ENCODE measurements at regions not wholly inside any gene's neighbourhood (a gene's known extent, or its start where the extent isn't known, plus 50 kb on each side); places are given as distances from the start of the nearest gene placed in this dataset.

DNA sequence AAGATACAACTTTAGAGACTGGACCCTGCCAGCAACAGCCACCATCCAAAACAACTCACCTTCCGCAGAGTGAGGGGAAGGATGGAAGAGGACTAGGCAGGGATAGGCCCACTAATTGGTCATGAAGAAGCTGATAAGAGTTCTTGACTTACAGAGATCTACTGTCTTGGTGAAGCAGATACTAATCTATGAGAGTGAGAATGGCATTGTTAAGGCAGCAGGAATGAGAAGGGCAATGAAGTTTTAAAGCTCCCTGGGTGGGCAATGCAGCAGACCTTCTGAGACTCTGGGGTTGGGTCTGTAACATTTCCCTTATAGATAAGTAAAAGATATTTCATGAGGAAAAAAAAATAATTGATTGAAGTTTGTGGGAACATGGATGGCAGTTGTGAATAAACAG is 63.7 kb downstream of the KLF12 start:
- ChIA-PET CTCF (no interaction called here), POLR2A (no interaction called here), RAD21 (ENCODE audit: low non-redundant PET in 1 of 2, low total read pairs in 2 of 2, uncharacterized antibody in 2 of 2, unreplicated experiment in 2 of 2) (no interaction called here)
- DNase-seq (ENCODE audit: low read depth, low spot score) (no peak), ATAC-seq (no peak)
- H3K9me2 ChIP-seq (ENCODE audit: insufficient read depth): no peaks in the 10 kb centered on the region
- no peak overlapping the region for H3K27ac ChIP-seq (ENCODE audit: low read depth, low read length)
- H3K9me3 ChIP-seq (ENCODE audit: control insufficient read depth in 1 of 2, insufficient read depth in 1 of 2, low read depth in 1 of 2, low read length in 2 of 2): no peaks in the 10 kb centered on the region
- intact Hi-C loops (cut with micrococcal nuclease): no loop called here
- no peak overlapping the region for H2AFZ ChIP-seq (ENCODE audit: low read depth, low read length, poor library complexity, severe bottlenecking)
- H3K4me2 ChIP-seq (ENCODE audit: low read length): no peak overlapping the region
- no peaks in the 10 kb centered on the region for H4K20me1 ChIP-seq (ENCODE audit: insufficient read depth)
- no peaks in the 10 kb centered on the region for H3K4me1 ChIP-seq (ENCODE audit: control insufficient read depth in 1 of 2, insufficient read depth in 2 of 2, low read length in 2 of 2)
- BruUV-seq (replicated peaks): no TSS peak
- H3K27me3 ChIP-seq (ENCODE audit: insufficient read depth, low read length): no peaks in the 10 kb centered on the region
- H3K36me3 ChIP-seq (ENCODE audit: control insufficient read depth in 1 of 2, insufficient read depth in 2 of 2, low read length in 2 of 2): no peaks in the 10 kb centered on the region
- TF ChIP-seq EZH2 (IDR thresholded peaks at IDR 0.05): no peak
- H3K4me3 ChIP-seq (replicated peaks in 1 of 2; ENCODE audit: low read depth in 1 of 2, low read length in 2 of 2): no peak overlapping the region
- no peaks in the 10 kb centered on the region for H3K79me2 ChIP-seq (ENCODE audit: insufficient read depth, low read length)
- no peak overlapping the region for H3K9ac ChIP-seq (ENCODE audit: low read length)

DNA sequence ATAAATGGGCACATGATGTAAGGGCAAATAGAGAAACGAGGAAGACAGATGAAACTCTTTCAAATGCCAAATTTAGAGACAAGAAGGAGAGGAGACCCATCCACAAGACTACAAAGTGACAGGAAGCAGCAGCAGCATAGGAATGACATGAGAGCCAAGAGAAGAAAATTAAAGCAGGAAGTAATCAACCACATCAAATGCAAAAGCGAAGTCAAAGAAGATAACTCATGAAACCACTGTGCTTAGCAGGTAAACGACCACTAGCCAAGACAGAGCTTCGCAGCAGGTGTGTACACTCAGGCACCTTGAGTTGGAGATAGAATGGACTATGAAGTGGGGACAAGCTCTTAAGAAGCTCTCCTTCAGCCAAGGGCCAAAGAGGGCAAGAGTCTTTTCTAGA is 64.1 kb downstream of the KLF12 start:
- Histone ChIP-seq H3K4me3 (replicated peaks in 1 of 2; ENCODE audit: low read depth in 1 of 2, low read length in 2 of 2) (no peak overlapping the region), H3K9me3 (ENCODE audit: control insufficient read depth in 1 of 2, insufficient read depth in 1 of 2, low read depth in 1 of 2, low read length in 2 of 2) (no peaks in the 10 kb centered on the region), H2AFZ (ENCODE audit: low read depth, low read length, poor library complexity, severe bottlenecking) (no peak overlapping the region), H4K20me1 (ENCODE audit: insufficient read depth) (no peaks in the 10 kb centered on the region), H3K9ac (ENCODE audit: low read length) (no peak overlapping the region), H3K36me3 (ENCODE audit: control insufficient read depth in 1 of 2, insufficient read depth in 2 of 2, low read length in 2 of 2) (no peaks in the 10 kb centered on the region), H3K27me3 (ENCODE audit: insufficient read depth, low read length) (no peaks in the 10 kb centered on the region), H3K79me2 (ENCODE audit: insufficient read depth, low read length) (no peaks in the 10 kb centered on the region), H3K27ac (ENCODE audit: low read depth, low read length) (no peak overlapping the region), H3K9me2 (ENCODE audit: insufficient read depth) (no peaks in the 10 kb centered on the region), H3K4me2 (ENCODE audit: low read length) (no peak overlapping the region), H3K4me1 (ENCODE audit: control insufficient read depth in 1 of 2, insufficient read depth in 2 of 2, low read length in 2 of 2) (no peaks in the 10 kb centered on the region)
- RAD21 ChIA-PET (ENCODE audit: low non-redundant PET in 1 of 2, low total read pairs in 2 of 2, uncharacterized antibody in 2 of 2, unreplicated experiment in 2 of 2): no interaction called here
- TF ChIP-seq TCF7L2 (IDR thresholded peaks at IDR 0.05; ENCODE audit: borderline replicate concordance, extremely low read depth, insufficient read depth, insufficient read length) (no peak), SP1 (IDR thresholded peaks at IDR 0.05; ENCODE audit: low read depth) (no peak), EZH2 (IDR thresholded peaks at IDR 0.05) (no peak), JUND (IDR thresholded peaks at IDR 0.05) (no peak), ZNF274 (IDR thresholded peaks at IDR 0.05; ENCODE audit: low read depth, low read length) (no peak), ZFX (IDR thresholded peaks at IDR 0.05) (no peak), ELF1 (IDR thresholded peaks at IDR 0.05; ENCODE audit: borderline replicate concordance, low read depth) (no peak), CBX3 (IDR thresholded peaks at IDR 0.05; ENCODE audit: low read depth) (no peak), FOSL1 (IDR thresholded peaks at IDR 0.05; ENCODE audit: low read depth) (no peak), CEBPB (IDR thresholded peaks at IDR 0.05; ENCODE audit: low read depth) (no peak), EZH2phosphoT487 (IDR thresholded peaks at IDR 0.05; ENCODE audit: borderline replicate concordance) (no peak), YY1 (IDR thresholded peaks at IDR 0.05; ENCODE audit: extremely low read depth, insufficient replicate concordance, low read depth, low read length) (no peak), POLR2A (IDR thresholded peaks at IDR 0.05; ENCODE audit: borderline replicate concordance, extremely low read depth, insufficient read depth, insufficient read length) (no peak), RAD21 (IDR thresholded peaks at IDR 0.05; ENCODE audit: low read depth) (no peak), SRF (IDR thresholded peaks at IDR 0.05; ENCODE audit: low read depth) (no peak), MAX (IDR thresholded peaks at IDR 0.05) (no peak), SIN3A (IDR thresholded peaks at IDR 0.05; ENCODE audit: low read depth) (no peak)
- TF ChIP-seq, protein P1, sequence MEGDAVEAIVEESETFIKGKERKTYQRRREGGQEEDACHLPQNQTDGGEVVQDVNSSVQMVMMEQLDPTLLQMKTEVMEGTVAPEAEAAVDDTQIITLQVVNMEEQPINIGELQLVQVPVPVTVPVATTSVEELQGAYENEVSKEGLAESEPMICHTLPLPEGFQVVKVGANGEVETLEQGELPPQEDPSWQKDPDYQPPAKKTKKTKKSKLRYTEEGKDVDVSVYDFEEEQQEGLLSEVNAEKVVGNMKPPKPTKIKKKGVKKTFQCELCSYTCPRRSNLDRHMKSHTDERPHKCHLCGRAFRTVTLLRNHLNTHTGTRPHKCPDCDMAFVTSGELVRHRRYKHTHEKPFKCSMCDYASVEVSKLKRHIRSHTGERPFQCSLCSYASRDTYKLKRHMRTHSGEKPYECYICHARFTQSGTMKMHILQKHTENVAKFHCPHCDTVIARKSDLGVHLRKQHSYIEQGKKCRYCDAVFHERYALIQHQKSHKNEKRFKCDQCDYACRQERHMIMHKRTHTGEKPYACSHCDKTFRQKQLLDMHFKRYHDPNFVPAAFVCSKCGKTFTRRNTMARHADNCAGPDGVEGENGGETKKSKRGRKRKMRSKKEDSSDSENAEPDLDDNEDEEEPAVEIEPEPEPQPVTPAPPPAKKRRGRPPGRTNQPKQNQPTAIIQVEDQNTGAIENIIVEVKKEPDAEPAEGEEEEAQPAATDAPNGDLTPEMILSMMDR (IDR thresholded peaks at IDR 0.05 in 2 of 3, conservative IDR thresholded peaks at IDR 0.05 in 1 of 3; ENCODE audit: borderline replicate concordance in 1 of 3, insufficient read depth in 1 of 3, low read depth in 2 of 3, low read length in 2 of 3): no peak
- POLR2A ChIA-PET: no interaction called here
- DNase-seq (ENCODE audit: low read depth, low spot score) (no peak), ATAC-seq (no peak)
- CTCF ChIA-PET: no interaction called here
- BruUV-seq (replicated peaks): no TSS peak
- intact Hi-C loops (cut with micrococcal nuclease): no loop called here

Data from HCT116 (cell line).